Heart left ventricle (tissue), 16 donors: ENCODE measurements at regions not wholly inside any gene's neighbourhood (a gene's known extent, or its start where the extent isn't known, plus 50 kb on each side); places are given as distances from the start of the nearest gene placed in this dataset.
"Not testable (repeated sequence)": the region's sequence is repeated elsewhere in the genome, so short reads cannot be mapped to it uniquely, and the experiment has no call there.

ENCODE experiments used
- ATAC-seq, 4 donors: fragments of 200-7000 bp; cut with Tn5 transposase; one replicate each; pipeline ENCODE4 v1.9.1; 2020 to 2022; ENCODE audit warnings: moderate library complexity in 4 of 4, mild to moderate bottlenecking in 3 of 4, moderate number of reproducible peaks in 1 of 4
- DNase-seq, 5 donors: peaks; one replicate each; pipeline ENCODE4 v3.0.0-alpha.2; 2020
- H3K27ac ChIP-seq, 12 donors: fragments of 200-600 bp; sonication (generic) in 4 of 12; one replicate each; pipeline versions ENCODE4 v1.5.0 to v1.8.0; 2016 to 2022; ENCODE audit warnings: mild to moderate bottlenecking in 2 of 12
- H3K27me3 ChIP-seq, 9 donors: fragments of 200-600 bp; sonication (generic) in 2 of 9; one replicate each; pipeline versions ENCODE4 v1.5.1 to v1.8.0; 2016 to 2022; ENCODE audit warnings: mild to moderate bottlenecking in 3 of 9
- H3K36me3 ChIP-seq, 9 donors: fragments of 200-600 bp; sonication (generic) in 2 of 9; one replicate each; pipeline versions ENCODE4 v1.5.0 to v1.8.0; 2018 to 2022; ENCODE audit warnings: mild to moderate bottlenecking in 2 of 9
- H3K4me1 ChIP-seq, 12 donors: fragments of 200-600 bp; sonication (generic) in 4 of 12; one replicate each; pipeline versions ENCODE4 v1.5.0 to v1.8.0; 2016 to 2022; ENCODE audit warnings: mild to moderate bottlenecking in 3 of 12
- H3K4me3 ChIP-seq, 12 donors: fragments of 200-600 bp; sonication (generic) in 4 of 12; one replicate each; pipeline versions ENCODE4 v1.5.0 to v1.8.0; 2017 to 2022; ENCODE audit warnings: mild to moderate bottlenecking in 9 of 12, moderate library complexity in 4 of 12
- H3K9me3 ChIP-seq, 12 donors: fragments of 200-600 bp; sonication (generic) in 4 of 12; one replicate each; pipeline versions ENCODE4 v1.5.0 to v1.8.0; 2016 to 2022; ENCODE audit warnings: mild to moderate bottlenecking in 1 of 12
- CTCF ChIP-seq, 12 donors: fragments of 200-600 bp; sonication (generic) in 4 of 12; IDR thresholded peaks; one replicate each; pipeline versions ENCODE4 v1.5.0 to v1.8.0; 2018 to 2022; ENCODE audit warnings: antibody characterized with exemption in 12 of 12, mild to moderate bottlenecking in 5 of 12
- POLR2A ChIP-seq, 2 donors: fragments of 450-650 bp; IDR thresholded peaks; one replicate each; pipeline ENCODE4 v1.6.1; 2017; ENCODE audit warnings: antibody characterized with exemption in 2 of 2, mild to moderate bottlenecking in 2 of 2, moderate library complexity in 2 of 2
- WGBS, 4 donors: extraction: QIAGEN DNeasy Blood & Tissue Kit in 2 of 4; methylation state at CpG; one replicate each; pipeline versions ENCODE4 v1.1.5 to v1.1.7; 2013 to 2018; 5-methylcytosine and 5-hydroxymethylcytosine counted together
- intact Hi-C, 10 donors: fragments of 100-400 bp; cut with DNase I; formaldehyde crosslinking; loops; one replicate each; pipeline versions ENCODE4 v1.11.1 to v1.14.2; 2022
- donor health status: ischemic (EF 13 %, LVEDD 7.1; RV severe dilation, severe dysfunction).
- donor health status: healthy with polysubstance abuse.
- donor health status: DM: no; HTN: yes; CAD: no.
- donor health status: DM: no; HTN: no; CAD: no.
- donor health status: ischemic (EF 25% LVEDD 6.9; RV normal size, moderate dysfunction).
- donor health status: ischemic (EF 25% LVEDD 5.7; RV mildly dilated, moderate dysfunction).
- donor health status: healthy.
- donor health status: DM: yes; HTN: yes; CAD: no.
- donor health status: ischemic (EF 35%, LVEDD 5.7; RV mildly dilated, moderate dysfunction).
- donor health status: nonischemic (EF 11% LVEDD 7.7; RV severe dilation, severe dysfunction).
- donor health status: DM: yes; HTN: yes; CAD: no.
- donor health status: PGD.
- donor health status: ischemic (EF 29% LVEDD 5.4; RV normal size, mild dysfunction).
- donor health status: nonischemic (EF 23%, LVEDD 6.1; RV moderate dilation, normal function).

- WGBS, 4 donors, result 27 to 63% (median 41%) methylated on average over 1 of the region's 1 CpG
- peak in 4 of 5 donors; percentile 59 to 77 (median 69) for DNase-seq
- Histone ChIP-seq H3K36me3 (no peaks in the 10 kb centered on the region), H3K4me1 (peaks cover 0 to 19% (median 0%) of the 10 kb centered on the region in 12 donors), H3K4me3 (no peak overlapping the region), H3K27me3 (no peaks in the 10 kb centered on the region), H3K27ac (peak overlapping the region in 7 of 12 donors; percentile 30 to 62 (median 35)), H3K9me3 (no peaks in the 10 kb centered on the region)
- peak; percentile 95 to 99 (median 98) for ATAC-seq
- intact Hi-C loops, result loop anchor here in 2 of 10 donors (5.0 kb wide), 2 partner anchors 35 to 300 kb away; no protein-coding TSS in a partner anchor
- TF ChIP-seq CTCF (IDR thresholded peaks at IDR 0.05) (no peak), POLR2A (IDR thresholded peaks at IDR 0.05) (no peak)
These were observed 845.3 kb upstream of the MIR17HG start for GRCh38 chr13:90502153-90502552.

DNA sequence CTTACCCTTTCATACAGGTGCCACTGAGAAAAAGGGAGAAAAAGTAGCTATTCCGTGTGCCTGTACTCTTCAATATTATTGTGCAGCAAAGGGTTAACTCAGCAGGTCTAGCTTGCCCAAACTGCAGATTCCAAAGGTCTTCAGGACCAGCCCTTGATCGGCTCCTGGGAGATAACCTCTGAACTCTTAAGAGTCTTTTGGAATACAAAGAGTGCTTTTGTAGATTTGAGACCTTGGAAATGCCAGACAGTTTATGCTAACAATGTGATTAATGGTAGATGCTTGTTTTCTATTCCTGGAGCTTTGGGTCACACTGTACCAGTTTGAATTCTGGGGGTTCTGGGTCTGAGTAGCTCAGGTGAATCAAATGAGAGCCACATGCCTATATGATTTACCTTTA is 844.7 kb upstream of the MIR17HG start:
- WGBS, 4 donors, result 18 to 41% (median 30%) methylated on average over 2 of the region's 2 CpGs
- TF ChIP-seq POLR2A (IDR thresholded peaks at IDR 0.05) (no peak), CTCF (IDR thresholded peaks at IDR 0.05) (no peak)
- ATAC-seq, result no peak
- Histone ChIP-seq H3K27ac (peak overlapping the region in 1 of 12 donors; percentile 8), H3K4me3 (no peak overlapping the region), H3K9me3 (no peaks in the 10 kb centered on the region), H3K4me1 (peaks cover 0 to 19% (median 0%) of the 10 kb centered on the region in 12 donors), H3K36me3 (no peaks in the 10 kb centered on the region), H3K27me3 (no peaks in the 10 kb centered on the region)
- no peak for DNase-seq
- intact Hi-C loops, result loop anchor here in 2 of 10 donors (5.0 kb wide), 2 partner anchors 35 to 300 kb away; no protein-coding TSS in a partner anchor

DNA sequence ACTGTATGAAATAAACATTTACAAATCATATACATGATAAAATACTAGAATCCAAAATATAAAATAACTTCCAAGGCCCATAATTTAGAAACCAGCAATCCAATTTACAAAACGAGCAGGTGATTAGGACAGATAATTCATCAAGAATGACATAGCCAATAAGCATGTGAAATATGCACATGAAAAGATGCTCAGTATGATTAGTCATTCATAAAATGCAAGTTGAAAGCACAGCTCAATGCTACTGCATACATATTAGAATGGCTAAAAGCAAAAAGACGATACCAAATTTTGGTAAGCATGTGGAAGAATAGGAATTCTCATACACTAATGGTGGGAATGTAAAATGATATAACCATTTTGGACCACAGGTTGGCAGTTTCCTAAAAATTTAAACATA is 837.2 kb upstream of the MIR17HG start:
- Histone ChIP-seq H3K4me3 (no peak overlapping the region), H3K36me3 (no peaks in the 10 kb centered on the region), H3K9me3 (peaks cover 0 to 14% (median 0%) of the 10 kb centered on the region in 12 donors), H3K27ac (no peak overlapping the region), H3K4me1 (no peaks in the 10 kb centered on the region), H3K27me3 (no peaks in the 10 kb centered on the region)
- TF ChIP-seq POLR2A (IDR thresholded peaks at IDR 0.05), result no peak
- no peak for TF ChIP-seq CTCF (IDR thresholded peaks at IDR 0.05)
- 72 to 81% (median 79%) methylated on average over 2 of the region's 2 CpGs for WGBS, 4 donors
- ATAC-seq (no peak), DNase-seq (no peak)
- intact Hi-C loops, result no loop called here

GRCh38 chr13:90511903-90512302 is 835.6 kb upstream of the MIR17HG start:
- DNase-seq (no peak), ATAC-seq (no peak)
- Histone ChIP-seq H3K4me3 (no peak overlapping the region), H3K36me3 (no peaks in the 10 kb centered on the region), H3K4me1 (no peaks in the 10 kb centered on the region), H3K9me3 (peaks cover 0 to 14% (median 0%) of the 10 kb centered on the region in 12 donors), H3K27me3 (no peaks in the 10 kb centered on the region), H3K27ac (no peak overlapping the region)
- intact Hi-C loops, result no loop called here
- 57 to 82% (median 74%) methylated on average over 2 of the region's 2 CpGs for WGBS, 4 donors
- TF ChIP-seq CTCF (IDR thresholded peaks at IDR 0.05) (no peak), POLR2A (IDR thresholded peaks at IDR 0.05) (no peak)

GRCh38 chr13:90514712-90515111 is 832.8 kb upstream of the MIR17HG start:
- H3K4me3 ChIP-seq, ATAC-seq, intact Hi-C loops, H3K36me3 ChIP-seq, H3K4me1 ChIP-seq, H3K9me3 ChIP-seq, H3K27me3 ChIP-seq, DNase-seq, H3K27ac ChIP-seq: not testable (repeated sequence)
- WGBS, 4 donors, result 88 to 94% (median 90%) methylated on average over 12 of the region's 12 CpGs
